ENCODE measurements at regions not wholly inside any gene's neighbourhood (a gene's known extent, or its start where the extent isn't known, plus 50 kb on each side); places are given as distances from the start of the nearest gene placed in this dataset.

- no peak for TF ChIP-seq CTCF (IDR thresholded peaks at IDR 0.05)
- no peak for TF ChIP-seq FOXP1 (CRISPR knock-in tag; IDR thresholded peaks at IDR 0.05; ENCODE audit: borderline replicate concordance)
- TF ChIP-seq NFYB (CRISPR knock-in tag; conservative IDR thresholded peaks at IDR 0.05; ENCODE audit: low read depth) = no peak
- no peak for TF ChIP-seq CREB1 (CRISPR knock-in tag; IDR thresholded peaks at IDR 0.05)
- TF ChIP-seq, protein P1, sequence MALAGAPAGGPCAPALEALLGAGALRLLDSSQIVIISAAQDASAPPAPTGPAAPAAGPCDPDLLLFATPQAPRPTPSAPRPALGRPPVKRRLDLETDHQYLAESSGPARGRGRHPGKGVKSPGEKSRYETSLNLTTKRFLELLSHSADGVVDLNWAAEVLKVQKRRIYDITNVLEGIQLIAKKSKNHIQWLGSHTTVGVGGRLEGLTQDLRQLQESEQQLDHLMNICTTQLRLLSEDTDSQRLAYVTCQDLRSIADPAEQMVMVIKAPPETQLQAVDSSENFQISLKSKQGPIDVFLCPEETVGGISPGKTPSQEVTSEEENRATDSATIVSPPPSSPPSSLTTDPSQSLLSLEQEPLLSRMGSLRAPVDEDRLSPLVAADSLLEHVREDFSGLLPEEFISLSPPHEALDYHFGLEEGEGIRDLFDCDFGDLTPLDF (CRISPR knock-in tag; IDR thresholded peaks at IDR 0.05) = no peak
- no peak for TF ChIP-seq USF1 (CRISPR knock-in tag; IDR thresholded peaks at IDR 0.05)
- TF ChIP-seq ELF4 (CRISPR knock-in tag; IDR thresholded peaks at IDR 0.05; ENCODE audit: low read depth) = no peak
- TF ChIP-seq, protein P2, sequence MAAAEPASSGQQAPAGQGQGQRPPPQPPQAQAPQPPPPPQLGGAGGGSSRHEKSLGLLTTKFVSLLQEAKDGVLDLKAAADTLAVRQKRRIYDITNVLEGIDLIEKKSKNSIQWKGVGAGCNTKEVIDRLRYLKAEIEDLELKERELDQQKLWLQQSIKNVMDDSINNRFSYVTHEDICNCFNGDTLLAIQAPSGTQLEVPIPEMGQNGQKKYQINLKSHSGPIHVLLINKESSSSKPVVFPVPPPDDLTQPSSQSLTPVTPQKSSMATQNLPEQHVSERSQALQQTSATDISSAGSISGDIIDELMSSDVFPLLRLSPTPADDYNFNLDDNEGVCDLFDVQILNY (CRISPR knock-in tag; IDR thresholded peaks at IDR 0.05) = no peak
- TF ChIP-seq TP53 (CRISPR knock-in tag; IDR thresholded peaks at IDR 0.05) = no peak
- TF ChIP-seq NFE2L1 (CRISPR knock-in tag; IDR thresholded peaks at IDR 0.05) = no peak
- TF ChIP-seq, protein P3, sequence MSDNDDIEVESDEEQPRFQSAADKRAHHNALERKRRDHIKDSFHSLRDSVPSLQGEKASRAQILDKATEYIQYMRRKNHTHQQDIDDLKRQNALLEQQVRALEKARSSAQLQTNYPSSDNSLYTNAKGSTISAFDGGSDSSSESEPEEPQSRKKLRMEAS (CRISPR knock-in tag; IDR thresholded peaks at IDR 0.05) = no peak
- no peak for TF ChIP-seq JUN (CRISPR knock-in tag; IDR thresholded peaks at IDR 0.05)
- no peak for TF ChIP-seq ZBTB21 (CRISPR knock-in tag; IDR thresholded peaks at IDR 0.05; ENCODE audit: borderline replicate concordance)
These were observed 335.4 kb upstream of the PCDH20 start for GRCh38 chr13:61751039-61751438.
